NB4 (cell line): ENCODE measurements at regions not wholly inside any gene's neighbourhood (a gene's known extent, or its start where the extent isn't known, plus 50 kb on each side); places are given as distances from the start of the nearest gene placed in this dataset.
"Not testable (repeated sequence)": the region's sequence is repeated elsewhere in the genome, so short reads cannot be mapped to it uniquely, and the experiment has no call there.

Experiments used
- DNase-seq: peaks from one replicate; pipeline ENCODE4 v3.0.0; 2010; ENCODE audit warnings: low read depth
- H3K4me3 ChIP-seq: one replicate; pipeline ENCODE4 v1.5.1; 2011; ENCODE audit warnings: mild to moderate bottlenecking, low read depth, low read length, moderate library complexity
- CTCF ChIP-seq: IDR thresholded peaks from one replicate; pipeline ENCODE4 v1.5.1; 2012; ENCODE audit warnings: low read depth, low read length
- MYC ChIP-seq: IDR thresholded peaks from 2 replicates; pipeline ENCODE4 v1.6.1; 2011; ENCODE audit warnings: low read depth, low read length
- POLR2A ChIP-seq: IDR thresholded peaks from 2 replicates; pipeline ENCODE4 v1.6.1; 2011; ENCODE audit warnings: mild to moderate bottlenecking; ENCODE audit not compliant: insufficient read length; ENCODE audit errors: extremely low read depth
- TF ChIP-seq, protein P1 (sequence below): IDR thresholded peaks from 2 replicates; pipeline ENCODE4 v1.6.1; 2011; ENCODE audit warnings: low read depth, low read length

- H3K4me3 ChIP-seq: no peak overlapping the region
- no peak for DNase-seq
- TF ChIP-seq, protein P1, sequence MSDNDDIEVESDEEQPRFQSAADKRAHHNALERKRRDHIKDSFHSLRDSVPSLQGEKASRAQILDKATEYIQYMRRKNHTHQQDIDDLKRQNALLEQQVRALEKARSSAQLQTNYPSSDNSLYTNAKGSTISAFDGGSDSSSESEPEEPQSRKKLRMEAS: no peak
- TF ChIP-seq CTCF (no peak), MYC (no peak), POLR2A (no peak)
These were observed 767.0 kb upstream of the POU3F2 start for GRCh38 chr6:98067375-98067774.

- not testable (repeated sequence) for H3K4me3 ChIP-seq
These were observed 745.8 kb upstream of the POU3F2 start for GRCh38 chr6:98088537-98088936.

GRCh38 chr6:98092331-98092730 is 742.0 kb upstream of the POU3F2 start:
- DNase-seq: no peak
- no peak overlapping the region for H3K4me3 ChIP-seq
- no peak for TF ChIP-seq POLR2A
- TF ChIP-seq, protein P1: no peak
- TF ChIP-seq MYC: no peak
- TF ChIP-seq CTCF: no peak

More at GRCh38 chr6:98088537-98088936, 745.8 kb upstream of the POU3F2 start:
- not testable (repeated sequence) for DNase-seq

GRCh38 chr6:98094696-98095095 is 739.7 kb upstream of the POU3F2 start:
- DNase-seq: no peak
- TF ChIP-seq MYC: no peak
- TF ChIP-seq, protein P1: no peak
- TF ChIP-seq POLR2A: no peak
- no peak for TF ChIP-seq CTCF
- H3K4me3 ChIP-seq: no peak overlapping the region

- DNase-seq: no peak
- TF ChIP-seq, protein P1: no peak
- TF ChIP-seq CTCF (no peak), POLR2A (no peak)
- H3K4me3 ChIP-seq: no peak overlapping the region
These were observed 726.6 kb upstream of the POU3F2 start for GRCh38 chr6:98107801-98108200.

- no peak for DNase-seq
- TF ChIP-seq MYC (no peak), CTCF (no peak), POLR2A (no peak)
- TF ChIP-seq, protein P1: no peak
- no peak overlapping the region for H3K4me3 ChIP-seq
These were observed 717.9 kb upstream of the POU3F2 start for GRCh38 chr6:98116455-98116854.

- H3K4me3 ChIP-seq: no peak overlapping the region
- DNase-seq: no peak
- TF ChIP-seq MYC (no peak), POLR2A (no peak)
- TF ChIP-seq, protein P1: no peak
These were observed 717.3 kb upstream of the POU3F2 start for GRCh38 chr6:98117068-98117467.
